Stimulated activated CD8-positive, alpha-beta memory T cell treated with anti-CD3 and anti-CD28 coated beads, Interleukin-4, amount 100 ng/mL, for 4 hours (primary cell): ENCODE measurements at regions not wholly inside any gene's neighbourhood (a gene's known extent, or its start where the extent isn't known, plus 50 kb on each side); places are given as distances from the start of the nearest gene placed in this dataset.
"Not testable (repeated sequence)": the region's sequence is repeated elsewhere in the genome, so short reads cannot be mapped to it uniquely, and the experiment has no call there.

ENCODE experiments used
- DNase-seq, 2 donors: peaks; one replicate each; pipeline ENCODE4 v3.0.0-alpha.2; 2020; ENCODE audit warnings: low read depth in 2 of 2, low spot score in 1 of 2

- DNase-seq = no peak
These were observed 623.5 kb downstream of the FLRT2 start for GRCh38 chr14:86153480-86153879.

- no peak for DNase-seq
These were observed 613.3 kb downstream of the FLRT2 start for GRCh38 chr14:86143248-86143647.

GRCh38 chr14:86141966-86142365 is 612.0 kb downstream of the FLRT2 start:
- no peak for DNase-seq

- no peak for DNase-seq
These were observed 599.5 kb downstream of the FLRT2 start for GRCh38 chr14:86129426-86129825.

GRCh38 chr14:86124328-86124727 is 594.4 kb downstream of the FLRT2 start:
- DNase-seq = no peak

- no peak for DNase-seq
These were observed 586.0 kb downstream of the FLRT2 start for GRCh38 chr14:86115972-86116371.

- not testable (repeated sequence) for DNase-seq
These were observed 580.9 kb downstream of the FLRT2 start for GRCh38 chr14:86110871-86111270.

GRCh38 chr14:86104691-86105265 is 574.8 kb downstream of the FLRT2 start:
- no peak for DNase-seq

- DNase-seq = no peak
These were observed 564.6 kb downstream of the FLRT2 start for GRCh38 chr14:86094512-86094911.

- DNase-seq = no peak
These were observed 561.9 kb downstream of the FLRT2 start for GRCh38 chr14:86091811-86092210.

GRCh38 chr14:86088156-86088555 is 558.2 kb downstream of the FLRT2 start:
- no peak for DNase-seq

GRCh38 chr14:86087377-86087776 is 557.4 kb downstream of the FLRT2 start:
- no peak for DNase-seq

GRCh38 chr14:86086962-86087361 is 557.0 kb downstream of the FLRT2 start:
- DNase-seq = no peak

GRCh38 chr14:86084097-86084496 is 554.2 kb downstream of the FLRT2 start:
- DNase-seq = no peak

GRCh38 chr14:86083616-86084015 is 553.7 kb downstream of the FLRT2 start:
- no peak for DNase-seq

GRCh38 chr14:86072116-86072894 is 542.4 kb downstream of the FLRT2 start:
- DNase-seq = no peak

GRCh38 chr14:86066651-86067050 is 536.7 kb downstream of the FLRT2 start:
- no peak for DNase-seq

GRCh38 chr14:86065407-86065806 is 535.5 kb downstream of the FLRT2 start:
- no peak for DNase-seq

GRCh38 chr14:86064595-86064994 is 534.7 kb downstream of the FLRT2 start:
- DNase-seq = not testable (repeated sequence)

GRCh38 chr14:86057018-86057667 is 527.2 kb downstream of the FLRT2 start:
- DNase-seq = no peak

GRCh38 chr14:86055512-86056075 is 525.6 kb downstream of the FLRT2 start:
- DNase-seq = no peak

- DNase-seq = no peak
These were observed 522.9 kb downstream of the FLRT2 start for GRCh38 chr14:86052868-86053267.
